ENCODE measurements at regions not wholly inside any gene's neighbourhood (a gene's known extent, or its start where the extent isn't known, plus 50 kb on each side); places are given as distances from the start of the nearest gene placed in this dataset.

DNA sequence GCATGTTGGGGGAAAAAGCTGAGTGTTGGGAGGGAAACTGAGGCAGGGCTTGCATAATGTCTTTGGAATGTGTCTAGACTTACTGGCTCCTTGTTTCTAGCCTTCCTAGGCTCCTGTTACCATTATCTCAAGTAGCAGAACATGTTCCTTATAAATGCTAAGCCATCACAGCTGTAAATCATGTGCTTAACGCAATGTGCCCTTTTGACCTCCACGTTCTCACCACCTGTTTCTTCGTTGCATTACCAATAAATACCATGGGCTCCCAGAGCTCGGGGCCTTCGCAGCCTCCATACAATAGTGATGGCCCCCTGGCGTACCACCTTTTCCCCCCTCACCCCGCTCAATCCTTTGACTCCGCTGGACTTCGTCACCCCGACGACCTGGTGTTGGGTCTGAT is 54.0 kb upstream of the CWC22 start:
- H3K4me3 ChIP-seq (ENCODE audit: low read depth, low read length), result no peak overlapping the region
- TF ChIP-seq, protein P1, sequence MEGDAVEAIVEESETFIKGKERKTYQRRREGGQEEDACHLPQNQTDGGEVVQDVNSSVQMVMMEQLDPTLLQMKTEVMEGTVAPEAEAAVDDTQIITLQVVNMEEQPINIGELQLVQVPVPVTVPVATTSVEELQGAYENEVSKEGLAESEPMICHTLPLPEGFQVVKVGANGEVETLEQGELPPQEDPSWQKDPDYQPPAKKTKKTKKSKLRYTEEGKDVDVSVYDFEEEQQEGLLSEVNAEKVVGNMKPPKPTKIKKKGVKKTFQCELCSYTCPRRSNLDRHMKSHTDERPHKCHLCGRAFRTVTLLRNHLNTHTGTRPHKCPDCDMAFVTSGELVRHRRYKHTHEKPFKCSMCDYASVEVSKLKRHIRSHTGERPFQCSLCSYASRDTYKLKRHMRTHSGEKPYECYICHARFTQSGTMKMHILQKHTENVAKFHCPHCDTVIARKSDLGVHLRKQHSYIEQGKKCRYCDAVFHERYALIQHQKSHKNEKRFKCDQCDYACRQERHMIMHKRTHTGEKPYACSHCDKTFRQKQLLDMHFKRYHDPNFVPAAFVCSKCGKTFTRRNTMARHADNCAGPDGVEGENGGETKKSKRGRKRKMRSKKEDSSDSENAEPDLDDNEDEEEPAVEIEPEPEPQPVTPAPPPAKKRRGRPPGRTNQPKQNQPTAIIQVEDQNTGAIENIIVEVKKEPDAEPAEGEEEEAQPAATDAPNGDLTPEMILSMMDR (IDR thresholded peaks at IDR 0.05; ENCODE audit: insufficient read depth, low read length, missing control alignments), result no peak
- ChIA-PET POLR2A (no interaction called here), CTCF (interaction anchor here (1.0 kb wide), 1 partner anchor 22 kb away, joined by 4 read pairs; no protein-coding TSS in a partner anchor)
- no peak for DNase-seq (ENCODE audit: low read depth, low spot score)

DNA sequence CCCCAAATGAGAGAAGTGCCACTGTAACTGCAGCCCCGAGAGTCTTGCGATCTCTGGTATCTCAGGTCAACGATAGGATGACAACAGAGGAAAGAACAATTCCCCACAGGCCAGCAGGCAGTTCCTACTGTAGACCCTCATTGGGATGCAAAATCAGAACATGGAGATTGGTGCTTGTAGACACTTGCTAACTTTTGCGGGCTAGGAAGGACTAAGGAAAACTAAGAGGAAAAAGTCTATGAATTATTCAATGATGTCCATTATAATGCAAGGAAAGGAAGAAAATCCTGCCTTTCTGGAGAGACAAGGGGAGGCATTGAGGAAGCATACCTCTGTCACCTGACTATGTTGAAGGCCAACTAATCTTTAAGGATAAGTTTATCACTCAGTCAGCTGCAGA is 51.9 kb upstream of the CWC22 start:
- TF ChIP-seq, protein P1 (IDR thresholded peaks at IDR 0.05; ENCODE audit: insufficient read depth, low read length, missing control alignments), result no peak
- POLR2A ChIA-PET, result no interaction called here
- CTCF ChIA-PET, result no interaction called here

DNA sequence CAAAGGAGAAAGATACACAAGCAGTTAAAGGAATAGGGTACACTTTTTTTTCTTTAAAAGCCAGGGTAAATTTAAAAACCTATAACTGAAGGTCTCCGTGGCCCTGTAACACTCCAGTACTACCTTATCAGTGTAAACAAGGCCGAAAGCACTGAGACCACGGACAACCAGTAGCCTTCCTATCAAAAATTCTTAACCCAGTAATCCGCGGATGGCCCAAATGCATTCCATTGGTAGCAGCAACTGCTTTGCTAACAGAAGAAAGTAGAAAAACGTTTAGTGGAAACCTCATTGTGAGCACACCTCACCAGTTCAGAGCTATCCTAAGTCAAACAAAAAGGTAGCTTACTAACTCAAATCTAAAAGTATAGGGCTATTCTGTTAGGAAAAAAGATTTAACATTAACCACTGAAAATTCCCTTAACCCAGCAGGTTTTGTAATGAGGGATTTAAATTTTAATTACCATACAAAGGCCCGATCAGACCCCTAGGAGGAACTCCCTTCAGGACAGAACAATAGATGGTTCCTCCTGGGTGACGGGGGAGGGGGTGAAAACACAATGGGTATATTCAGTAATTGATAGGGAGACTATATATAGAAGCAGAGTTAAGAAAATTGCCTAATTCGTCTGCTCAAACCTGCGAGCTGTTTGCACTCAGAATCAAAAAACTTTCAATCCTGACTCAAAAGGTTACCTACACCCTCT is 50.8 kb upstream of the CWC22 start:
- DNase-seq (ENCODE audit: low read depth, low spot score), result no peak
- TF ChIP-seq, protein P1 (IDR thresholded peaks at IDR 0.05; ENCODE audit: insufficient read depth, low read length, missing control alignments), result no peak
- ChIA-PET CTCF (interaction anchor here (1.8 kb wide), 1 partner anchor 19 kb away, joined by 4 read pairs; no protein-coding TSS in a partner anchor), POLR2A (no interaction called here)
- no peak overlapping the region for H3K4me3 ChIP-seq (ENCODE audit: low read depth, low read length)

More for the DNA sequence above, 51.9 kb upstream of the CWC22 start:
- no peak for DNase-seq (ENCODE audit: low read depth, low spot score)
- no peak overlapping the region for H3K4me3 ChIP-seq (ENCODE audit: low read depth, low read length)
